H4 (cell line): ENCODE measurements at regions not wholly inside any gene's neighbourhood (a gene's known extent, or its start where the extent isn't known, plus 50 kb on each side); places are given as distances from the start of the nearest gene placed in this dataset.
"Not testable (repeated sequence)": the region's sequence is repeated elsewhere in the genome, so short reads cannot be mapped to it uniquely, and the experiment has no call there.

Experiments used
- DNase-seq: peaks from one replicate; pipeline ENCODE4 v3.0.0-alpha.2; 2015; ENCODE audit warnings: low spot score

GRCh38 chr2:240240017-240240734 is 99.7 kb upstream of the OTOS start:
- no peak for DNase-seq

- no peak for DNase-seq
Observed at GRCh38 chr2:240240781-240241180, 100.3 kb upstream of the OTOS start.

DNA sequence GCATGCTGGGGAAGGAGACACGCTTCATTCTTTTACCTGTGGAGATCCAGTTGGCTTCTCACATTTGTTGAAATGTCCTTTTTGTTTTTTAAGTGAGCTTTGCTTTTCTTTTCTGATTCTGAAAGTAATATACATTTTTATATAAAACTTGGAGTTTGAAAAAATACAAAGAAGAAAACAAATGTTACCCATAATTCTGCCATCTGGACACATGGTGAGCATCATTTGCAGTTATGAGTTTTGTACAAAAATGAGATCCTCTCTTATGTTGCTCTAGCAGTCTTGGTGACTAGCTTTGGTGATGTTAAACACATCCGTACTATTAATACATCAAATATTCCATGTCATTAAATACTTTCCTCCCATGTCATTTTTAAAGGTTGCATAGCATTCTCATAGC is 101.1 kb upstream of the OTOS start:
- no peak for DNase-seq

DNA sequence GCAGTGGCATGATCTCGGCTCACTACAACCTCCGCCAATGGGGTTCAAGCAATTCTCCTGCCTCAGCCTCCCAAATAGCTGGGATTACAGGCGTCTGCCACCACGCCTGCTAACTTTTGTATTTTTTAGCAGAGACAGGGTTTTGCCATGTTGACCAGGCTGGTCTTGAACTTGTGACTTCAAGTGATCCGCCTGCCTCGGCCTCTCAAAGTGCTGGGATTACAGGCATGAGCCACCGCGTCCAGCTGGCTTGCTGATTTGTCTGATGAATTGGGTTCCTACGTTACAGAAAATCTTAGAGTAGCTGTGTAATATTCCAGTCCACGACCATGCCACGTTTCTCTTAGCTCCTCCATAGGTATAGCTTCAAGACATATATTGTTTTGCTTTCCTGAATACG is 102.6 kb upstream of the OTOS start:
- DNase-seq, result not testable (repeated sequence)

DNA sequence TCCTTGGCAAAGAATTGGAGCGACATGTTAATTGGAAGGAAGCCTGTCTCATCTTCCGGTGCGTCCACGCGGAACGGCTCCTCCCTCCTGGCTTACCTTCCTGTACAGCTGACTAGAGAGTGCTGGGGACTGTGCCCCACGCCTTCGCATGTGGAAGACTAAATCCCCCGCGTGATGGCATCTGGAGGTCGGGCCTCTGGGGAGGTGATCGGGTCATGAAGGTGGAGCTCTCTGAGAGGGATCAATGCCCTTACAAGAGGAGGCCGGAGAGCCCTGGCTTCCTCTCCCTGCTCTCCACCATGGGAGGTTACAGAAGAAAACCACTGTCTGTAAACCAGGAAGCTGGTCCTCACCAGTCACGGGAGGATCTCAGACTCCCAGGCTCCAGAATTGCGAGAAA is 104.1 kb upstream of the OTOS start:
- DNase-seq, result no peak

- DNase-seq, result no peak
Observed at GRCh38 chr2:240245184-240245583, 104.7 kb upstream of the OTOS start.

- no peak for DNase-seq
Observed at GRCh38 chr2:240245706-240246105, 105.2 kb upstream of the OTOS start.

DNA sequence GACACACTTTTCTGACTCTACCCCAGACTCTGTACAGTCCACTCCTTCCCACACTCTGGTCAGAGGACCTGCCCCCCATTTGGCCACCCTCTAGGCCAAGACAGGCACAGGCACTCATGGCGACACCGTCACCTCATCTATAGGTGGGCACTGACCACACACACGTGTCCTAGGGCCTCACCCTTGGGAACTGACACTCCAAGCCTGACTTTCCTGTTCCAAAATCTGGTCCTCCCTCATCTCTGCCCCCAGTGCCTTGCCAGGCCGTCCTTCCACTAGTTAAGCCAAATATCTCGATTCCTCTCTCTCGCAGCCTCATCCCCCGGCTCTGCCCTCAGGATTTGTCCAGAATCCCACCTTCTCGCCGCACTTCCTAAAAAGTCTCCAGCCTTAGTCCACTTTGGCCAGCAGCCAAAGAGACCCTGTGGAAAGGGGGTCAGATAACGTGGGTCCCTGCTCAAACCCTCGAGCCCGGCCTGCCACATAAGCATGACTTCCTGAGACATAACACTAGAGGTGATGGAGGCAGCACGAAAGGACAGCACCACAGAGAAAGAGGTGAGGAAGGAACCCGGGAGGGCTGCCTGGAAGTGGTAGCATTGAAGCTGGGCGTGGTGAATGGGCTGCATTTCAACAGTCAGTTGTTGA is 105.8 kb upstream of the OTOS start:
- DNase-seq, result no peak

DNA sequence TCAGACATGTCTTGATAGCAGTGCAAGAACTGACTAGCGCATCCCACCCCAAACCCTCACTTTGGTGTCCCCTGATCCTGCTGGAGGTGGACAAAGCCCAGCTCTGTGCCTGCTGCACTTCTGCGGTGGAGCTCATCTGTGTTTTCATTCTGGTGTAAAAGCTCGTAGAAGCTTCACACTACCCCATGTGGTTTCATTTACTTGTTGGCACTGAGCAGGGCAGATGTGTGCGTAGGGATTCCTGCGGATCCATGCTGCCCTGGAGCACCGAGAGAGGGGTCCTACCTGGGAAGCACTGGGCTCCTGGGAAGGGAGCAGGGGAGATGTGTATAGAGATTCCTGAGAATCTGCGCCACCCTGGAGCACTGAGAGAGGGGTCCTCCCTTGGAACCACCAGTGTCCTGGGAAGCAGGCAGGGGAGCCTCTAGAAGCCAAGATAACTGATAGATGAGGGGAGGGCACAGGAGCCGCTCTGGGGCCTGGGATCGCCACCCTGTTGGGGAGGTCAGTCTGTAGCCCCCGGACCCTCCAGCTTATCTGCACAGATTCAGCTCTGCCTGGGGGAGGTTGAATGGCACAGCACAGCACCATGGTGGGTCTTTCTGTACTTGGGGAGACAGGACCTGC is 106.9 kb upstream of the OTOS start:
- DNase-seq, result no peak

DNA sequence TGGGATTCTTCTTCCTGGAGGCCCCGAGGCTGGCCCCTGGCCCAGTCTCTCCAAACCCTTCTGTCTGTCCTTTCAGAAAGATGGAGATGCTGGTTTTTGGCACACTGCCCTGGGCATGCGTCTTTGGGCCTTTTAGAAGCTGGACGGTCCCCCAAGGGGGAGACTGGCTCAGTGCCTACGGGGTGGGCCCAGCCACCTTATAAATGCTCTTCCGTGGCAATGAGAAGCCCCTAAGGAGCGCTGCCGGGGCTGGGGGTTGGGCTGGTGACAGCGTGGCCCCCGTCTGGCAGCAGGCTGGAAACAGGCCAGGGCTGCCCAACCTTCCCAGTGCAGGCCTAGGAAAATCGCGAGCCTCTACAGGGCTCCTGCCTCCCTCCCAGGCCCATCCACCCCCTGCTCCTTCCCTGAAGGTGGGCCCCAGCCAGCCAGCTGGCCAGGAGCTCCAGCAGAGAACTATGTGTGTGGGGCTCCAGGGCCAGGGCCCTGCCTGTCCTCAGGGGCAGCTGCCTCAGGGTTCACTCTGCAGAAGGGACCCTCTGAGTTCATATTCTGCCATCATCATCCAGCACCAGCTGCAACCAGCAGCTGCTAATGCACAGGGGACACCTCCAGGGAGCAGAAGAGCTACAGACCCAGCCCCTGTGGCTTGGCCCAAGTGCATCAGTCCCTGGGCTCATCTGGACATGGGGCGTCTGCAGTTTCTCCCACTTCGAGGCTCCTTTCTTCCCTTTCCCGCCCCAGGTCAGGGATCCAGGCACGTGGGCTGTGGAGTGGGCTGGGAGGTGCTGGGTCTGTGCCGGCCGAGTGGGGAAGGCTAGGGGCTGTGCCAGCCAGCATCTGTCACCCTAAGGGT is 107.6 kb upstream of the OTOS start:
- no peak for DNase-seq

- DNase-seq, result no peak
Observed at GRCh38 chr2:240248721-240249422, 108.4 kb upstream of the OTOS start.

DNA sequence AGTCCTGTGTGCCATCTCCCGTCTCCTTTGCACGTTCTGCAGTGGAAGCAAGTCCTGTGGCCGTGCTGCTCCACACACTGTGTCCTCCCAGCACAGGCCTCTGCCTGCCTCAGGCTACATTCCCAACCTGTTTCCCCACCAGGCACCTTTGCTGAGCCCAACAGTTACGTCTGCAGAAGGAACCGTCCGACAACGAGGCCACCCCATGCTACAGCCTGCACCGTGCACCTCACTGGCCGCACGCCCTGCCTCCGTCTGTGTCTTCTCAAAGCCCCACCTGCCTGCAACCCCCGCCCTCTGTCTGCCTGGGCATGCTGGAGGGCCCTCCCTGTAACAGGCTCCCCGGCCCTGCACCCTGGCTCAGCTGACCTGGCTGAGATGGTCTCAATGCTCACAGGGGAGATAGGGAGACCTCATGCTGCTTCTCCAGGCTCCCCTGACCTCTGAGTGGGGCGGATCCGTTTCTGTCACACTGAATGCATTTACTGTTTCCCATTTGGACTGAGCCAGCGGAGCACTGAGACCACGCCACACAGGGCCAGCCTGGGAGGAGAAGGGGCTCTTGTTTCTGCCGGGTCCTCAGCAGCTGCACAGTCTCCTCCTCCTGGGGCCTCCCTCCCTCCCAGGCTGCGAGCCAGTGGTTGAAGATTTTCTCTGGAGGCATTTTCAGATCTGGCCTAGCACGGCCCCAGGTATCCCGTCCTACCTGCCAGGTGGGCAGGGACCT is 109.1 kb upstream of the OTOS start:
- DNase-seq, result no peak

DNA sequence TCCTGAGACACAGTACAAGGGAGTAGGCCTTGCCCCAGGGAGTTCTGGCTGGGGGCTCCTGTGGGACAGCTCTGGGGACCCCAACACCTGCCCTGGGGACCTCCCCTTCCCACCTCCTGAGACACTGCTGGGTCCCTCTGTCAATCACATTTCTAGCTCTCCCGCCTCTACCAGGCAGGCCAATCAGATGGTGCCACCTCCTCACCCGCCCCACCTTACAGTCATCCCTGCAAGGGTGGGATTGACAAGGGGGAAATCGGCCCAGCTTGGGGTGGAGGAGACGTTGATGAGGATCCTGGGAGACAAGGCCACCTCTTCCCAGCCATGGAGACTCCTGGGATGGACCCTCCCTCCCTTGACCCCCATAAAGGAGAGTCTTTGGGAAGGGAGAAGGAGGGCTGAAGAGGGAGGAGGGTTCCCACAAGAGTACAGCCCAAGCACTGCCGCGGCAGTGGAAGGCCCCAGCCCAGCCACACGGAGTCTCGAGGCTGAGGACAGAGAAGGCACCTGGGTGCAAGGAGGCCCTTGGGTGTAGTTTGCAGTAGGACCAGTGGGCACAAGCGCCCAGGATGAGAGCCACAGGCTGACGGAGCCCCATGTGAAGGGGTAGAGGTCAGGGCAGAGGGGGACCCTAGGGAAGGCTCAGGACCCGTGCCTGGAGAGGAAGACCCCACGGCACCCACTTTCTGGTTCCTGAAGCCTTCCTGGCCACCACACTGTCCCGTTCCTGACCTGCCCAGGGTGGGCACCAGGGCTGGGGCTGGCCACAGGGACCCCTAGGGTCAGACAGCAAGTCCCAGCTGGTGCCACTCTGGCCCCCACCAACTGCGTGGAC is 109.9 kb upstream of the OTOS start:
- no peak for DNase-seq

DNA sequence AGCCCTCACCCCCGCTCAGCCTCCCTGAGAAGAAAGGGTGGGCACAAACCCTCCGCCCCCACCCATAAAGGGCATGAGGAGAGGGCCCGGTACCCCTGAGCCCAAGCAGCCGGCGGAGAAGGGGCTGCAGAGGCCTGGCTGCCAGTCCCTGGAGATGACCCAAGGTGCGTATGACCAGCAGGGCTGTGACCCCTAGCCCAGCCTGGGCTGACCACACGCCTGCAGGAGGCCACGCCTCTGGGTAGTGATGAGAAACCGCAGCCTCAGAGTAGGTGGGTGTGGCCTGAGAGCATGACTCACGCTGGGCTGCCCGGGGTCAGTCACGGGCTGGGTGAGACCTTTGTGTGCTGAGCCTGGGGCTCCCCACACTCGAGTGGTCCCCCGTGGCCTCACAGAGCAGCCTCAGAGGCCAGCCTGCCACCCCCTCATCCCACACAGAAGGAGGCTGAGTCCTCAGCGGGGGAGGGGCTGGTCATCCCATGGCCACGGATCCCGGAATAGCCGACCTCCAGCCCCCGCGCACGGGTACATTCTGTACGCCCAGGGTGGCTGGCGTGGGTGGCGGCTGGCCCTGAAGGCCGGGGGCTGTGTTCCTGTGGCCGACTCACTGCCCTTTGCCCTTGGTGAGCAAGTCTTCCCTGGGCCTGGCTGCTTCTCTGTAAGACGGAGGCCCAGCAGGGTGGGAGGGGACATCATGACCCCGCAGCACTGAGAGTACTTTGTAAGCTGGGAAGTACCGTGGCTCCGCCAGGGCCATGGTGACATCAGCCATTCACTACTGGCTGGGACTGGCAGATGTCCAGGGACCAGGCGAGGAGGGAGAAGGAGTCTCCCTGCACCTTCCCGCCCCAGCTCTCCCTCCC is 110.8 kb upstream of the OTOS start:
- peak; percentile 94 for DNase-seq

- no peak for DNase-seq
Observed at GRCh38 chr2:240251848-240252190, 111.4 kb upstream of the OTOS start.

DNA sequence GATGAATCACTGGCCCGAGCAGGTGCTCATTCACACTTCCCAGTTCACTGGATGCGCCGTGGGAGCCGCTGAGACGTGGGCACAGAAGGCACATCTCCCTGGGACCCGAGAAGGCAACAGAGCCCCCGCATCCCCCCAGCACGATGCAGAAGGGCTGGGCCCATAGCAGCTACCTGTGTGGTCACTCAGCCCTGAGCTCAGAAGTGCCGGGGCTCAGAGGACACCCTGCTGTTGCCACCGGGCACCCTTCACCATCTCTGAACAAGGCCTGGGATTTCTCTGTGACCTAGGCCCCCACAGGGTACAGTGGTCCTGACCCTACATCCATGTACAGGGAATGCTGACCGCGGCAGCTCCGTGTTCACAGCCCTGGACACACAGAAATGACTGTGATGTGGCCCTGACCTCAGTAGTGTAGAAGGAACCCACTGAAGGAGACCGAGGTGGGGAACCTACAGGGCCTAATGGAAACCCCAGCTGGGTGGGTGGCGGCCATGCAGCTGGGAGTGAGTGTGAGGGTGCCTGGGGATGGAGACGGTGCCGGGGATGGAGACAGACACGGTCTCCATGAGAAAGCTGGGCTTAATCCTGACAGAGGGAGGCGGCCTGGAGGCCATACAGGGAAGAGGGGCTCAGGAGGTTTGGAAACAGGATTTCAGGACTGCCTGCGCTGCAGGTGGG is 111.9 kb upstream of the OTOS start:
- DNase-seq, result no peak

GRCh38 chr2:240252872-240253511 is 112.5 kb upstream of the OTOS start:
- no peak for DNase-seq

GRCh38 chr2:240253583-240254145 is 113.2 kb upstream of the OTOS start:
- no peak for DNase-seq
